SK-N-SH (cell line): ENCODE measurements at regions not wholly inside any gene's neighbourhood (a gene's known extent, or its start where the extent isn't known, plus 50 kb on each side); places are given as distances from the start of the nearest gene placed in this dataset.

ENCODE experiments used
- CTCF ChIA-PET: fragments of 300-600, 350-600 bp; formaldehyde crosslinking; extraction: SDS; loops from one replicate; lab custom pipeline; 2021; lab: Yijun Ruan, JAX
- POLR2A ChIA-PET: fragments of 350-600 bp; sonication (Branson Sonifier 250); formaldehyde crosslinking; extraction: SDS; loops from one replicate; lab custom pipeline; 2020; ENCODE audit warnings: antibody characterized with exemption, inconsistent platforms; lab: Yijun Ruan, JAX
- DNase-seq: peaks from one replicate; pipeline ENCODE4 v3.0.0; 2012
- H2AFZ ChIP-seq: fragments of 200-600 bp; sonication (generic); 2 replicates; pipeline ENCODE4 v1.8.1; 2016; ENCODE audit warnings: antibody characterized with exemption, mild to moderate bottlenecking, low read depth
- H3F3A ChIP-seq: fragments of 200-600 bp; sonication (generic); replicated peaks from 2 replicates; pipeline ENCODE3; 2016; ENCODE audit warnings: antibody characterized with exemption, mild to moderate bottlenecking; ENCODE audit not compliant: insufficient read depth
- H3K27ac ChIP-seq, 2 experiments: fragments of 200-500 bp in 1 of 2; fragments of 200-600 bp in 1 of 2; sonication (Bioruptor generic) in 1 of 2; sonication (generic), shearing (Covaris generic) in 1 of 2; 2 replicates each; pipeline versions ENCODE4 v1.5.1 to v1.6.1; 2014 to 2016; ENCODE audit warnings: low read depth in 2 of 2, inconsistent platforms in 1 of 2, low read length in 1 of 2, mild to moderate bottlenecking in 1 of 2, mixed read lengths in 1 of 2
- H3K27me3 ChIP-seq: fragments of 200-600 bp; sonication (generic), shearing (Covaris generic); 2 replicates; pipeline ENCODE4 v1.6.1; 2016; ENCODE audit warnings: mixed run types; ENCODE audit not compliant: insufficient read depth
- H3K36me3 ChIP-seq, 2 experiments: fragments of 200-500 bp in 1 of 2; fragments of 200-600 bp in 1 of 2; sonication (Bioruptor generic) in 1 of 2; sonication (generic) in 1 of 2; replicated peaks in 1 of 2; 2 replicates each; pipeline versions ENCODE3 to v1.5.1; 2014 to 2016; ENCODE audit warnings: low read length in 1 of 2, mild to moderate bottlenecking in 1 of 2; ENCODE audit not compliant: insufficient read depth in 2 of 2, control insufficient read depth in 1 of 2
- H3K4me1 ChIP-seq, 2 experiments: fragments of 200-500 bp in 1 of 2; fragments of 200-600 bp in 1 of 2; sonication (Bioruptor generic) in 1 of 2; sonication (generic), shearing (Covaris generic) in 1 of 2; 2 replicates each; pipeline versions ENCODE4 v1.5.1 to v1.6.1; 2014 to 2016; ENCODE audit warnings: low read depth in 1 of 2, low read length in 1 of 2, mixed run types in 1 of 2; ENCODE audit not compliant: insufficient read depth in 2 of 2, control insufficient read depth in 1 of 2
- H3K4me2 ChIP-seq: fragments of 200-600 bp; sonication (generic), shearing (Covaris generic); 2 replicates; pipeline ENCODE4 v1.6.1; 2017; ENCODE audit warnings: mixed run types
- H3K4me3 ChIP-seq, 2 experiments: fragments of 200-500 bp in 1 of 2; fragments of 200-600 bp in 1 of 2; sonication (Bioruptor generic) in 1 of 2; sonication (generic), shearing (Covaris generic) in 1 of 2; 2 replicates each; pipeline versions ENCODE4 v1.5.1 to v1.8.1; 2014 to 2016; ENCODE audit warnings: low read depth in 2 of 2, inconsistent platforms in 1 of 2, low read length in 1 of 2, mild to moderate bottlenecking in 1 of 2, mixed read lengths in 1 of 2, moderate library complexity in 1 of 2
- H3K79me2 ChIP-seq: fragments of 200-600 bp; sonication (generic); 2 replicates; pipeline ENCODE4 v1.8.1; 2017; ENCODE audit warnings: mild to moderate bottlenecking; ENCODE audit not compliant: insufficient read depth
- H3K9ac ChIP-seq: fragments of 200-600 bp; sonication (generic); 2 replicates; pipeline ENCODE4 v1.6.1; 2017; ENCODE audit warnings: mixed run types
- H3K9me2 ChIP-seq: fragments of 200-600 bp; sonication (generic); 2 replicates; pipeline ENCODE4 v1.6.1; 2017; ENCODE audit warnings: mixed run types
- H3K9me3 ChIP-seq: fragments of 200-600 bp; sonication (generic); 2 replicates; pipeline ENCODE4 v1.6.1; 2017; ENCODE audit warnings: mixed run types, mild to moderate bottlenecking, moderate library complexity
- H4K20me1 ChIP-seq: fragments of 200-600 bp; sonication (generic); 2 replicates; pipeline ENCODE4 v1.6.1; 2017; ENCODE audit warnings: mild to moderate bottlenecking, mixed run types; ENCODE audit not compliant: insufficient read depth
- ELF1 ChIP-seq: IDR thresholded peaks from 2 replicates; pipeline ENCODE4 v1.4.0; 2012
- EP300 ChIP-seq, 2 experiments: IDR thresholded peaks; 2 replicates each; pipeline versions ENCODE4 v1.4.0 to v1.6.1; 2012; ENCODE audit warnings: borderline replicate concordance in 1 of 2, low read depth in 1 of 2, low read length in 1 of 2
- FOSL2 ChIP-seq: IDR thresholded peaks from 2 replicates; pipeline ENCODE4 v1.4.0; 2012; ENCODE audit warnings: low read depth, mild to moderate bottlenecking, moderate library complexity, borderline replicate concordance
- FOXJ3 ChIP-seq: sonication (generic); formaldehyde crosslinking; IDR thresholded peaks from 2 replicates; pipeline ENCODE4 v1.5.1; 2020; ENCODE audit warnings: mild to moderate bottlenecking, missing genetic modification reagents
- FOXM1 ChIP-seq: IDR thresholded peaks from 2 replicates; pipeline ENCODE4 v1.4.0; 2012; ENCODE audit warnings: low read depth, mild to moderate bottlenecking
- GABPA ChIP-seq: IDR thresholded peaks from 2 replicates; pipeline ENCODE4 v1.4.0; 2012; ENCODE audit warnings: low read depth, mild to moderate bottlenecking
- GATA2 ChIP-seq: sonication (generic); formaldehyde crosslinking; IDR thresholded peaks from 2 replicates; pipeline ENCODE4 v1.5.0; 2020; ENCODE audit warnings: mild to moderate bottlenecking, missing genetic modification reagents
- IRF3 ChIP-seq: fragments of 150-350 bp; IDR thresholded peaks from 2 replicates; pipeline ENCODE4 v1.6.1; 2016; ENCODE audit warnings: mild to moderate bottlenecking, low read depth, low read length
- JUND ChIP-seq: IDR thresholded peaks from 2 replicates; pipeline ENCODE4 v1.4.0; 2012
- MAX ChIP-seq: IDR thresholded peaks from 2 replicates; pipeline ENCODE4 v1.4.0; 2012; ENCODE audit warnings: low read depth
- MEF2A ChIP-seq: IDR thresholded peaks from 2 replicates; pipeline ENCODE4 v1.4.0; 2012; ENCODE audit warnings: low read depth, borderline replicate concordance
- MXI1 ChIP-seq: IDR thresholded peaks from 2 replicates; pipeline ENCODE4 v1.6.1; 2012; ENCODE audit warnings: mild to moderate bottlenecking, low read depth, low read length, improper control_type of control experiment
- NFIC ChIP-seq: IDR thresholded peaks from 2 replicates; pipeline ENCODE4 v1.4.0; 2012; ENCODE audit warnings: borderline replicate concordance
- NRF1 ChIP-seq: IDR thresholded peaks from 2 replicates; pipeline ENCODE4 v1.6.1; 2012; ENCODE audit warnings: low read depth, mild to moderate bottlenecking, low read length
- POLR2AphosphoS5 ChIP-seq: IDR thresholded peaks from 2 replicates; pipeline ENCODE4 v1.6.1; 2012; ENCODE audit warnings: low read depth, low read length
- RAD21 ChIP-seq: IDR thresholded peaks from 2 replicates; pipeline ENCODE4 v1.6.1; 2012; ENCODE audit warnings: mild to moderate bottlenecking, low read length
- RCOR1 ChIP-seq: fragments of 150-350 bp; IDR thresholded peaks from 2 replicates; pipeline ENCODE4 v1.6.1; 2017; ENCODE audit warnings: antibody characterized with exemption, low read length
- REST ChIP-seq: IDR thresholded peaks from 2 replicates; pipeline ENCODE4 v1.6.1; 2012; ENCODE audit warnings: mild to moderate bottlenecking, low read depth, low read length, moderate library complexity
- RFX5 ChIP-seq: IDR thresholded peaks from 2 replicates; pipeline ENCODE4 v1.6.1; 2012; ENCODE audit warnings: mild to moderate bottlenecking, improper control_type of control experiment, low read length
- SIN3A ChIP-seq: IDR thresholded peaks from 2 replicates; pipeline ENCODE4 v1.6.1; 2012; ENCODE audit warnings: low read depth, mild to moderate bottlenecking, low read length, moderate library complexity, borderline replicate concordance
- SMC3 ChIP-seq: IDR thresholded peaks from 2 replicates; pipeline ENCODE4 v1.6.1; 2012; ENCODE audit warnings: low read depth, low read length, improper control_type of control experiment
- TAF1 ChIP-seq: IDR thresholded peaks from 2 replicates; pipeline ENCODE4 v1.6.1; 2012; ENCODE audit warnings: low read depth, mild to moderate bottlenecking, low read length, moderate library complexity, borderline replicate concordance
- TCF12 ChIP-seq: IDR thresholded peaks from 2 replicates; pipeline ENCODE4 v1.4.0; 2012
- TEAD4 ChIP-seq: IDR thresholded peaks from 2 replicates; pipeline ENCODE4 v1.4.0; 2012; ENCODE audit warnings: mild to moderate bottlenecking, borderline replicate concordance; ENCODE audit not compliant: insufficient read depth
- USF2 ChIP-seq: fragments of 150-350 bp; IDR thresholded peaks from 2 replicates; pipeline ENCODE4 v1.6.1; 2017; ENCODE audit warnings: antibody characterized with exemption, low read length, low read depth, borderline replicate concordance
- YY1 ChIP-seq: IDR thresholded peaks from 2 replicates; pipeline ENCODE4 v1.4.0; 2012; ENCODE audit warnings: low read depth, mild to moderate bottlenecking
- ZBTB33 ChIP-seq: IDR thresholded peaks from 2 replicates; pipeline ENCODE4 v1.4.0; 2012; ENCODE audit warnings: low read depth, borderline replicate concordance
- WGBS: methylation state at CpG from one replicate; pipeline ENCODE4 v1.1.6; 2017; ENCODE audit warnings: low lambda C conversion rate; 5-methylcytosine and 5-hydroxymethylcytosine counted together

- 63% methylated on average over 3 of the region's 3 CpGs for WGBS
- H3K27ac ChIP-seq: peak overlapping the region in 1 of 2 experiments; percentile 48; a peak in 2 of 4 replicates
- H3K4me1 ChIP-seq: peaks cover 9 to 10% of the 10 kb centered on the region in 2 experiments; a peak in 3 of 4 replicates
- no peak overlapping the region for H3K4me3 ChIP-seq
- no peaks in the 10 kb centered on the region for H3K9me2 ChIP-seq
- H3K9ac ChIP-seq: no peak overlapping the region
- H3K36me3 ChIP-seq: no peaks in the 10 kb centered on the region
- no peaks in the 10 kb centered on the region for H3K79me2 ChIP-seq
- H3K27me3 ChIP-seq: no peaks in the 10 kb centered on the region
- no peaks in the 10 kb centered on the region for H3K9me3 ChIP-seq
- DNase-seq: no peak
- H2AFZ ChIP-seq: no peak overlapping the region
- no peaks in the 10 kb centered on the region for H4K20me1 ChIP-seq
- peaks cover 5% of the 10 kb centered on the region for H3F3A ChIP-seq
- CTCF ChIA-PET: interaction anchor here (0.7 kb wide), 2 partner anchors 11 to 248 kb away, joined by 3 read pairs; no protein-coding TSS in a partner anchor
- POLR2A ChIA-PET: no interaction called here
- no peak overlapping the region for H3K4me2 ChIP-seq
- TF ChIP-seq FOXM1 (peak; percentile 67; the same call in 1 of the 2 replicates), IRF3 (no peak), ZBTB33 (no peak; the same call in 1 of the 2 replicates), TAF1 (no peak), FOXJ3 (CRISPR knock-in tag) (no peak), TCF12 (peak; percentile 91), USF2 (no peak), POLR2AphosphoS5 (peak; percentile 61; the same call in 1 of the 2 replicates), TEAD4 (peak; percentile 81), FOSL2 (peak; percentile 99), RAD21 (no peak), SIN3A (peak; percentile 30; the same call in 1 of the 2 replicates), NRF1 (no peak), ELF1 (no peak), REST (no peak), MXI1 (no peak), SMC3 (no peak), RFX5 (no peak), EP300 (IDR thresholded peaks at IDR 0.05; ENCODE audit: borderline replicate concordance in 1 of 2, low read depth in 1 of 2, low read length in 1 of 2) (peak; percentile 48 to 94; a peak in 3 of 4 replicates), MEF2A (peak; percentile 91), GATA2 (CRISPR knock-in tag) (no peak), MAX (no peak), GABPA (no peak), RCOR1 (no peak), YY1 (peak; percentile 59; the same call in 1 of the 2 replicates), NFIC (peak; percentile 78), JUND (peak; percentile 98)
Measured at GRCh38 chr5:125277494-125278154, 531.2 kb upstream of the ZNF608 start.
